SK-N-SH treated with all-trans-retinoic acid at 6 μM for 48 hours (cell line): ENCODE measurements at regions not wholly inside any gene's neighbourhood (a gene's known extent, or its start where the extent isn't known, plus 50 kb on each side); places are given as distances from the start of the nearest gene placed in this dataset.

Source experiments
- ATAC-seq: fragments of 200-7000 bp; cut with Tn5 transposase; 3 replicates; pipeline ENCODE4 v1.9.1; 2020; ENCODE audit warnings: mild to moderate bottlenecking, moderate library complexity
- BACH2 ChIP-seq: fragments of 250-450 bp; sonication (Bioruptor Pico); IDR thresholded peaks from 2 replicates; pipeline ENCODE4 v1.9.0; 2021; ENCODE audit warnings: mild to moderate bottlenecking, borderline replicate concordance
- CREB5 ChIP-seq: fragments of 250-450 bp; sonication (Bioruptor Pico); IDR thresholded peaks from 2 replicates; pipeline ENCODE4 v1.5.1; 2020; ENCODE audit warnings: low read depth, mild to moderate bottlenecking, moderate library complexity
- CSDC2 ChIP-seq: fragments of 250-450 bp; sonication (Bioruptor Pico); IDR thresholded peaks from 2 replicates; pipeline ENCODE4 v1.5.0; 2020; ENCODE audit warnings: mild to moderate bottlenecking, moderate library complexity
- ESRRG ChIP-seq: fragments of 250-450 bp; sonication (Bioruptor Pico); IDR thresholded peaks from 2 replicates; pipeline ENCODE4 v1.6.1; 2021; ENCODE audit warnings: mild to moderate bottlenecking
- GLIS3 ChIP-seq: fragments of 250-450 bp; sonication (Bioruptor Pico); IDR thresholded peaks from 2 replicates; pipeline ENCODE4 v1.5.0; 2020; ENCODE audit warnings: mild to moderate bottlenecking, moderate library complexity
- ISL1 ChIP-seq: fragments of 250-450 bp; sonication (Bioruptor Pico); IDR thresholded peaks from 2 replicates; pipeline ENCODE4 v2.1.2; 2022; ENCODE audit warnings: mild to moderate bottlenecking, moderate library complexity
- OSR1 ChIP-seq: fragments of 250-450 bp; sonication (Bioruptor Pico); IDR thresholded peaks from 2 replicates; pipeline ENCODE4 v1.8.0; 2022; ENCODE audit warnings: moderate library complexity, mild to moderate bottlenecking, inconsistent platforms
- PPARA ChIP-seq: fragments of 250-450 bp; sonication (Bioruptor Pico); IDR thresholded peaks from 2 replicates; pipeline ENCODE4 v1.5.0; 2020; ENCODE audit warnings: mild to moderate bottlenecking, borderline replicate concordance
- RARB ChIP-seq: fragments of 250-450 bp; sonication (Bioruptor Pico); IDR thresholded peaks from 2 replicates; pipeline ENCODE4 v1.8.0; 2021; ENCODE audit warnings: mild to moderate bottlenecking, moderate library complexity
- TCF4 ChIP-seq: fragments of 250-450 bp; sonication (Bioruptor Pico); IDR thresholded peaks from 2 replicates; pipeline ENCODE4 v1.8.0; 2021; ENCODE audit warnings: mild to moderate bottlenecking, moderate library complexity, borderline replicate concordance
- TOX ChIP-seq: fragments of 250-450 bp; sonication (Bioruptor Pico); IDR thresholded peaks from 2 replicates; pipeline ENCODE4 v1.8.0; 2021; ENCODE audit warnings: mild to moderate bottlenecking, moderate library complexity, borderline replicate concordance
- ZC3H10 ChIP-seq: fragments of 250-450 bp; sonication (Bioruptor Pico); IDR thresholded peaks from 2 replicates; pipeline ENCODE4 v1.5.1; 2021; ENCODE audit warnings: mild to moderate bottlenecking, moderate library complexity
- ZFP3 ChIP-seq: fragments of 250-450 bp; sonication (Bioruptor Pico); IDR thresholded peaks from 2 replicates; pipeline ENCODE4 v1.5.0; 2020; ENCODE audit warnings: mild to moderate bottlenecking, moderate library complexity
- ZFP30 ChIP-seq: fragments of 450-650 bp; formaldehyde crosslinking; IDR thresholded peaks from 2 replicates; pipeline ENCODE4 v1.5.0; 2022; ENCODE audit warnings: mild to moderate bottlenecking, moderate library complexity
- ZNF565 ChIP-seq: fragments of 450-650 bp; formaldehyde crosslinking; conservative IDR thresholded peaks from 2 replicates; pipeline ENCODE4 v1.5.0; 2020; ENCODE audit warnings: low read depth, mild to moderate bottlenecking, moderate library complexity
- ZNF8 ChIP-seq: fragments of 450-650 bp; formaldehyde crosslinking; IDR thresholded peaks from 2 replicates; pipeline ENCODE4 v1.5.0; 2020; ENCODE audit warnings: mild to moderate bottlenecking, moderate library complexity
- TF ChIP-seq, protein P1 (sequence below): fragments of 250-450 bp; sonication (Bioruptor Pico); IDR thresholded peaks from 2 replicates; pipeline ENCODE4 v1.5.1; 2021; ENCODE audit warnings: mild to moderate bottlenecking, moderate library complexity
- TF ChIP-seq, protein P2 (sequence below): fragments of 250-450 bp; sonication (Bioruptor Pico); IDR thresholded peaks from 2 replicates; pipeline ENCODE4 v1.8.0; 2021; ENCODE audit warnings: low read depth, mild to moderate bottlenecking, moderate library complexity, borderline replicate concordance
- TF ChIP-seq, protein P3 (sequence below): fragments of 250-450 bp; sonication (Bioruptor Pico); IDR thresholded peaks from 2 replicates; pipeline ENCODE4 v1.8.0; 2020; ENCODE audit warnings: mild to moderate bottlenecking, moderate library complexity, borderline replicate concordance
- TF ChIP-seq, protein P4 (sequence below): fragments of 250-450 bp; sonication (Bioruptor Pico); IDR thresholded peaks from 2 replicates; pipeline ENCODE4 v1.5.0; 2020; ENCODE audit warnings: mild to moderate bottlenecking, moderate library complexity

DNA sequence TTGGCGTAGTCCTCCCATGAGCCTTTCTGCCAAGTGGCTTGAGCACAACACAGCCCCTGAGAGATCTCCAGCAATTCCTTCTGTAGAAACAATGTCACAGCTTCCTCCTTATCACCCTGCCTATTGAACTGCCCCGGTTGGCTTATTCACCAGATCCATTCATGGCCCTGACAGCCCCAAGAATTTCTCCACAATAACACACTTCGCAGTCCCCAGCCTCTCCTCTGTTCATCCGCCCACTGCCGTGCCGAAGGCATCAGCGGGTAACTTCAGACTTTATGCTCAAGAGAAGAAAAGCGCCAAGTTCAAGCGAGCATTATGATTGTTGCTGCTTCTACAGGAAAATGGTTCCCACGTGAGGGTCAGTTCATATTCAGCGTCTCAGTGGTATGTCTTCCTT is 403.9 kb downstream of the VPS13C start:
- no peak for ATAC-seq
- TF ChIP-seq CREB5 (CRISPR knock-in tag) (no peak), RARB (CRISPR knock-in tag) (no peak), CSDC2 (CRISPR knock-in tag) (no peak)
- TF ChIP-seq, protein P1, sequence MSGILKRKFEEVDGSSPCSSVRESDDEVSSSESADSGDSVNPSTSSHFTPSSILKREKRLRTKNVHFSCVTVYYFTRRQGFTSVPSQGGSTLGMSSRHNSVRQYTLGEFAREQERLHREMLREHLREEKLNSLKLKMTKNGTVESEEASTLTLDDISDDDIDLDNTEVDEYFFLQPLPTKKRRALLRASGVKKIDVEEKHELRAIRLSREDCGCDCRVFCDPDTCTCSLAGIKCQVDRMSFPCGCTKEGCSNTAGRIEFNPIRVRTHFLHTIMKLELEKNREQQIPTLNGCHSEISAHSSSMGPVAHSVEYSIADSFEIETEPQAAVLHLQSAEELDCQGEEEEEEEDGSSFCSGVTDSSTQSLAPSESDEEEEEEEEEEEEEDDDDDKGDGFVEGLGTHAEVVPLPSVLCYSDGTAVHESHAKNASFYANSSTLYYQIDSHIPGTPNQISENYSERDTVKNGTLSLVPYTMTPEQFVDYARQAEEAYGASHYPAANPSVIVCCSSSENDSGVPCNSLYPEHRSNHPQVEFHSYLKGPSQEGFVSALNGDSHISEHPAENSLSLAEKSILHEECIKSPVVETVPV (CRISPR knock-in tag), result no peak
- TF ChIP-seq, all 23 proteins: peak for 0

DNA sequence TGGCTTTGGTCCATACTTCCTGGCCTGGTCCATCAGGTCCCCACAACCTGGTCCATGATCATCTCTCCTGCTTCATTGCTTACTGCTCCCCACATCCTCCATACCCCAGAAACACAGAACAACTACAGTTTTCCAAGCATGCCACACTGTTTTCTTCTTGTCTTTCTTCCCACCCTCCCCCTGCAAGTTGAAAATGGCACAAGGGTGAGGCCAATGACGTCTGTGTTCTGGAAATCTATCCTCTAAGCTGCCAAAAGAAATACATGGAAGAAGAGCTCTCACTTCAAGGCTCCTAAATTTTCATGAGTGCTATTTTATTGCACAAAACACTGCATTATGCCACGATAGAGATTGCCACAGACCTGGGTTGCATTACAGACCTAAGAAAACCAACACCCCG is 404.4 kb downstream of the VPS13C start:
- no peak for TF ChIP-seq OSR1 (CRISPR knock-in tag)
- TF ChIP-seq GLIS3 (CRISPR knock-in tag), result no peak
- no peak for TF ChIP-seq TCF4
- no peak for TF ChIP-seq PPARA (CRISPR knock-in tag)
- no peak for TF ChIP-seq RARB (CRISPR knock-in tag)
- TF ChIP-seq ZC3H10 (CRISPR knock-in tag), result no peak
- no peak for TF ChIP-seq TOX
- no peak for TF ChIP-seq ESRRG (CRISPR knock-in tag)
- no peak for TF ChIP-seq ZFP3 (CRISPR knock-in tag)
- TF ChIP-seq ZNF565 (CRISPR knock-in tag), result no peak
- TF ChIP-seq, protein P2, sequence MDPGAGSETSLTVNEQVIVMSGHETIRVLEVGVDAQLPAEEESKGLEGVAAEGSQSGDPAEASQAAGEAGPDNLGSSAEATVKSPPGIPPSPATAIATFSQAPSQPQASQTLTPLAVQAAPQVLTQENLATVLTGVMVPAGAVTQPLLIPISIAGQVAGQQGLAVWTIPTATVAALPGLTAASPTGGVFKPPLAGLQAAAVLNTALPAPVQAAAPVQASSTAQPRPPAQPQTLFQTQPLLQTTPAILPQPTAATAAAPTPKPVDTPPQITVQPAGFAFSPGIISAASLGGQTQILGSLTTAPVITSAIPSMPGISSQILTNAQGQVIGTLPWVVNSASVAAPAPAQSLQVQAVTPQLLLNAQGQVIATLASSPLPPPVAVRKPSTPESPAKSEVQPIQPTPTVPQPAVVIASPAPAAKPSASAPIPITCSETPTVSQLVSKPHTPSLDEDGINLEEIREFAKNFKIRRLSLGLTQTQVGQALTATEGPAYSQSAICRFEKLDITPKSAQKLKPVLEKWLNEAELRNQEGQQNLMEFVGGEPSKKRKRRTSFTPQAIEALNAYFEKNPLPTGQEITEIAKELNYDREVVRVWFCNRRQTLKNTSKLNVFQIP (CRISPR knock-in tag), result no peak
- TF ChIP-seq, protein P3, sequence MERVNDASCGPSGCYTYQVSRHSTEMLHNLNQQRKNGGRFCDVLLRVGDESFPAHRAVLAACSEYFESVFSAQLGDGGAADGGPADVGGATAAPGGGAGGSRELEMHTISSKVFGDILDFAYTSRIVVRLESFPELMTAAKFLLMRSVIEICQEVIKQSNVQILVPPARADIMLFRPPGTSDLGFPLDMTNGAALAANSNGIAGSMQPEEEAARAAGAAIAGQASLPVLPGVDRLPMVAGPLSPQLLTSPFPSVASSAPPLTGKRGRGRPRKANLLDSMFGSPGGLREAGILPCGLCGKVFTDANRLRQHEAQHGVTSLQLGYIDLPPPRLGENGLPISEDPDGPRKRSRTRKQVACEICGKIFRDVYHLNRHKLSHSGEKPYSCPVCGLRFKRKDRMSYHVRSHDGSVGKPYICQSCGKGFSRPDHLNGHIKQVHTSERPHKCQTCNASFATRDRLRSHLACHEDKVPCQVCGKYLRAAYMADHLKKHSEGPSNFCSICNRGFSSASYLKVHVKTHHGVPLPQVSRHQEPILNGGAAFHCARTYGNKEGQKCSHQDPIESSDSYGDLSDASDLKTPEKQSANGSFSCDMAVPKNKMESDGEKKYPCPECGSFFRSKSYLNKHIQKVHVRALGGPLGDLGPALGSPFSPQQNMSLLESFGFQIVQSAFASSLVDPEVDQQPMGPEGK (CRISPR knock-in tag), result no peak
- TF ChIP-seq, protein P4, sequence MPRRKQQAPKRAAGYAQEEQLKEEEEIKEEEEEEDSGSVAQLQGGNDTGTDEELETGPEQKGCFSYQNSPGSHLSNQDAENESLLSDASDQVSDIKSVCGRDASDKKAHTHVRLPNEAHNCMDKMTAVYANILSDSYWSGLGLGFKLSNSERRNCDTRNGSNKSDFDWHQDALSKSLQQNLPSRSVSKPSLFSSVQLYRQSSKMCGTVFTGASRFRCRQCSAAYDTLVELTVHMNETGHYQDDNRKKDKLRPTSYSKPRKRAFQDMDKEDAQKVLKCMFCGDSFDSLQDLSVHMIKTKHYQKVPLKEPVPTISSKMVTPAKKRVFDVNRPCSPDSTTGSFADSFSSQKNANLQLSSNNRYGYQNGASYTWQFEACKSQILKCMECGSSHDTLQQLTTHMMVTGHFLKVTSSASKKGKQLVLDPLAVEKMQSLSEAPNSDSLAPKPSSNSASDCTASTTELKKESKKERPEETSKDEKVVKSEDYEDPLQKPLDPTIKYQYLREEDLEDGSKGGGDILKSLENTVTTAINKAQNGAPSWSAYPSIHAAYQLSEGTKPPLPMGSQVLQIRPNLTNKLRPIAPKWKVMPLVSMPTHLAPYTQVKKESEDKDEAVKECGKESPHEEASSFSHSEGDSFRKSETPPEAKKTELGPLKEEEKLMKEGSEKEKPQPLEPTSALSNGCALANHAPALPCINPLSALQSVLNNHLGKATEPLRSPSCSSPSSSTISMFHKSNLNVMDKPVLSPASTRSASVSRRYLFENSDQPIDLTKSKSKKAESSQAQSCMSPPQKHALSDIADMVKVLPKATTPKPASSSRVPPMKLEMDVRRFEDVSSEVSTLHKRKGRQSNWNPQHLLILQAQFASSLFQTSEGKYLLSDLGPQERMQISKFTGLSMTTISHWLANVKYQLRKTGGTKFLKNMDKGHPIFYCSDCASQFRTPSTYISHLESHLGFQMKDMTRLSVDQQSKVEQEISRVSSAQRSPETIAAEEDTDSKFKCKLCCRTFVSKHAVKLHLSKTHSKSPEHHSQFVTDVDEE (CRISPR knock-in tag), result no peak
- TF ChIP-seq ZFP30 (CRISPR knock-in tag), result no peak
- TF ChIP-seq BACH2 (CRISPR knock-in tag), result no peak
- TF ChIP-seq ZNF8, result no peak
- TF ChIP-seq ISL1 (CRISPR knock-in tag), result no peak
- no peak for TF ChIP-seq CREB5 (CRISPR knock-in tag)
- no peak for ATAC-seq

DNA sequence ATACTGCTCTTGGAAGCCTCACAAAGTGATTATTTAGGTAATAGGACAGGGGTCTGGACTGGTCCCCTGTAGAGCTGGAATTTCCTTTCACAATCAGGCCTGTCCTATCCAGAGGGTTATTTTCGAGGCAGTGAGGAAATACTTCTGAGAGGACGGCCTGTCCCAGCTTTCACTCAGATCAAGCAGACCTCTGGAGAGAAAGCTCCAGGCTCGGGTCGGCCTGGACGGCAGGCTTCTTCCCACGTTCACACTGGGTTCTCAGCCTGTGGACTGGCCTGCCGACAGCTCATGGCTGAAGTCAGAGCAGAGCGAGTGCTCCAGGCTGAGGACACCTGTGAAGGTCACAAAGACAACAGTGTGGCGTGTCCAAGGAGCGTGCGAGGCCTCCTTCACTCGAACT is 405.3 kb downstream of the VPS13C start:
- no peak for ATAC-seq
- TF ChIP-seq OSR1 (CRISPR knock-in tag) (no peak), ZFP3 (CRISPR knock-in tag) (no peak), TOX (no peak), RARB (CRISPR knock-in tag) (no peak)
